ENCODE measurements at regions not wholly inside any gene's neighbourhood (a gene's known extent, or its start where the extent isn't known, plus 50 kb on each side); places are given as distances from the start of the nearest gene placed in this dataset.

GRCh38 chr20:60901831-60902230 lies 350.2 kb upstream of the CDH4 start:
- DNase-seq (ENCODE audit: low spot score) = no peak

- no peak for DNase-seq (ENCODE audit: low spot score)
These were observed 348.6 kb upstream of the CDH4 start for GRCh38 chr20:60903325-60903971.

DNA sequence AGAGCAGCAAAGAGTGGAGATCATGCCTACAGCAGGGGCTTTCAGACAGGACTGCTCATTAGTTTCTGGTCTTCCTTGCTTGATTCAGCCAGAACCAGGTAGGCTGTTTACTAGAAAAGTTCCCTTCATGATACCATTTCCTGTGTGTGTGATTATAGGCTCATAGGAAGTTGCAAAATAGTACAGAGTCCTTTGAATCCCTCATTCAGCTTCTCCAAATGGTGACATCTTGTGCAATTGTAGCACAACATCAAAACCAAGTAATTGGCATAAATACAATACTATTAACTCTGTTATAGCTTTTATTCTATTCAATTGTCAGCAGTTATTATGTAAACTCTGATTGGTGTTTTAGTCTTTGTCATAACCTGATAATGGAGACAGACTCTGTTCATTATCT lies 347.3 kb upstream of the CDH4 start:
- no peak for DNase-seq (ENCODE audit: low spot score)

GRCh38 chr20:60905919-60906318 lies 346.1 kb upstream of the CDH4 start:
- no peak for DNase-seq (ENCODE audit: low spot score)

DNA sequence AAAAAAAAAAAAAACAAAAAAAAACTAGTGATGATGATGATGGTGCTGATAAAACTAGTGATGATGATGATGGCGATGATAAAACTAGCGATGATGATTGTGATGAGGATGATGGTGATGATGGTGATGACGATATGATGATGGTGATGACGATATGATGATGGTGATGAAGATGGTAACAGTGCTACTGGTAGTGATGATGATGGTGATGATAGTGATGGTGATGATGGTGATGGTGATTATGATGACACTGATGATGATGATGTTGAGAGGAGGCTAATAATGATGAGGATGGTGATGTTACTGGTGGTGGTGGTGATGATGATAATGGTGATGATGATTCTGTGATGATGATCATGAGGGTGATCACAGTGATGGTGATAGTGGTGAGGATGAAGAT lies 345.5 kb upstream of the CDH4 start:
- no peak for DNase-seq (ENCODE audit: low spot score)

- DNase-seq (ENCODE audit: low spot score) = no peak
These were observed 338.8 kb upstream of the CDH4 start for GRCh38 chr20:60913298-60913697.

DNA sequence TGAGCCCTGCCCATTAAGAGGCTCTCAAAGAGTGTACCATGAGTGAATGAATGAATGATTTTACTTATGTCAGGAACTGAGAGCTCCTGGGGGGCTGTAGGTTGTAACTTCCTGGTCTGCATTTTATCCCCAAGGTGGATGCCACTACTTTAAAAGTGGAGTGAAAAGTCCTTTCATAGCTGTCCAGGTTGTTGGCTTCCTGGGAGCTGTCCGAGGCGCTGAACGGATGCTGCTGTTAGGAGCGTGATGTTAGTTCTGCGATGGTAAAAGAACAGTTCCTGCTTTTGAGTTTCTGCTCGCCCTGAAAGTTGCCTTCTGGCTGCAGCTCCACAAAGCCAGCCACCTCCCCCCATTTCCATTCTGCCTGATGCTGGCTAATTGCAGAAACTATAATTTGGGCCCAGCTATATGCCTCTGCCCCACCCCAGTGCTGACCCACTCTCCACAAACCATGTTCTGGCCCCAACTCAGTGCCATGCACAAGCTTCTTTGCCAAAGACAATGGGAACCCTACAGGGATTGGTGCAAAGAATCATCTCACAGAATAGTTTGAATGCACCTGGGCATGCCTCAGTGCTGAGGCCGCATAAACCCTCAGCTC lies 330.9 kb upstream of the CDH4 start:
- DNase-seq (ENCODE audit: low spot score) = peak; percentile 8

GRCh38 chr20:60926831-60927230 lies 325.2 kb upstream of the CDH4 start:
- no peak for DNase-seq (ENCODE audit: low spot score)

- no peak for DNase-seq (ENCODE audit: low spot score)
These were observed 323.7 kb upstream of the CDH4 start for GRCh38 chr20:60928341-60928740.

DNA sequence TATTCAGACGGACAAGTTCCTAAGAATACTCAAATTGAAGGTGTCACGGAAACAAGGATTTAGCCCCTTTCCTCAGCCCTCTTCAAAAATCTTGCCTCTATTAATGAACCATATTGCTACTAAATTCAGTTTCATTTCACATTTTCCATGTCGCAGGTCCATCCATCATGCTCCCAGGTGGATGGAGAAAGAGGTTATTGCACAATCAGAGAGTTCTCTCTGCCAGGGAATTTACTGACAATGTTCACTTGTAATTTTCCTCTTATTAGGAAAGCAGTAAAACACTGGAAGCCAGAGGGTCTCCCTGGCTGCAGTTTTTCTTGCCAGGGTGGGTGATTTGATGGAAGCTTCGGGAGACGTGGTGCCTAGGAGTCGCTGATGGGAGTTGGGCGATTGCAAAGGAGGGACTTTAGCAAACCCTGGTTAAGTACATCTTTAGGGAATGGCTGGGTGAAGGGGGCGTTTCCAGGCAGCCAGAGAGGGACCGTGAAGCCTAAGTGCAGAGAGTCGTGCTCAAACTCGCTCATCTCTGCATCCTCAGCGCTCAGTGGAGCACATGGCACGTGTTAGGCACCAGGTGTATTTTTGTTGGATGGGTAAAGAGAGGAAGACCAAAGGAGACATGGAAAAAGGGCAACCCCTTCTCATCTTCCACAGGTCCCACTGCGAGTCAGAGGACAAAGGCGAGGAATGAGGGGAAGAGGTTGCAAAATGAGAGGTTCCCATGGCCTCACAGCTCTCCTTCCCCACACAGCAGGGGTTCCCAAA lies 321.9 kb upstream of the CDH4 start:
- no peak for DNase-seq (ENCODE audit: low spot score)

DNA sequence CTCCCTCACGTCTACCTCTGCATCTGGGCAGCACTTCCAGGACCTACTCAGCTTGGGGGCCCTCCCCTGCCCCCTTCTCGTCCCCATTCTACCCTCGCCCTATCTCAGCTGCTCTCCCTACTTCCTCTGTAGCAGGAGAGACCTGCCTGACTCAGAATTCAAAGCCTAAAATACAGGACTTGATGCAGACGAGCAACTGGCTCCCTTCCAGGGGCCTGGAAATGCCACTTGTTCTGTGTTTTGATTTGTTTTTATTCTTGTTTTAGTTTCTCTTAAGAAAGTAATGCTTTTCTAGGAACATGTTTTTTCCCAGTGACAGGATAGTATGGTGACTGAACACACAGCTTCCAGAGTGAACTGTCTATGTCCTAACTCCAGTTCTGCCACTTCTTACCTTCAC lies 320.4 kb upstream of the CDH4 start:
- no peak for DNase-seq (ENCODE audit: low spot score)

- no peak for DNase-seq (ENCODE audit: low spot score)
These were observed 317.3 kb upstream of the CDH4 start for GRCh38 chr20:60934724-60935123.

DNA sequence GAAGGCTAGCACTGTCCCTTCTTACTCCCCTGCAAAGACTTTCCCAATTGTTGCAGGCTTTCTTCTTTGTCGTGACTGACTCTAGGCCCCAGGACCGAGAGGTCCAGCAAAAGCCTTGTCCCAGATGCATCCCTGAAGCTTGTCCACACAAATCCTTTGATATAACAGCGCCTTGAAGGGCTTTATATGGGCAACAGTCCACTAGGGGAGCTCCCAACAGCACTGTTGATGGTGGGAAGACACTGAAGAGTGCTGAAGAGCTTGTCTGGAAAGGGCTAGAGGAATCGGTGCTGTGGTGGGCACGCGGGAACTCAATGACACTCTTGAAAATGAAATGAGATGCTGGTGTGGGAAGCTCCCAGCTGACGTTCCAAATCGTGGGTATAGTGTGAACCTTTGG lies 316.1 kb upstream of the CDH4 start:
- no peak for DNase-seq (ENCODE audit: low spot score)

DNA sequence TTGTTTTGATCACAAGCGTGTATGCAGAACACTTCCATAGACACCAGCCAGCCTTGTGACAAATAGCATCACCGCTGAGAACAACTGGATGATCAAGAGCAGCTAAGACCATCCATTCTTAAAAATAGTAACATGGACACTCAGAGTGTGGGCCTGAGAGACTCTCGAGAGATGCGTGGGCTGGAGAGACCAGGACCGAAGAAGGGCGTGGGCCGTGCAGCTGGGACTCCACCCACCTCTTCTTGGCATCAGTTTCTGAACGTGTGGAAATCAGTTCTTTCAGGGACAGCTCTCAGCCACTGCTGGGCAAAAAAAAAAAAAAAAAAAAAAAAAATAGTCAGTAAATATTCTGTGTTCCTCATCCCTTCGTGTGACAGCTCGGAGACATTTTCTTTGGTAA lies 314.5 kb upstream of the CDH4 start:
- DNase-seq (ENCODE audit: low spot score) = no peak

DNA sequence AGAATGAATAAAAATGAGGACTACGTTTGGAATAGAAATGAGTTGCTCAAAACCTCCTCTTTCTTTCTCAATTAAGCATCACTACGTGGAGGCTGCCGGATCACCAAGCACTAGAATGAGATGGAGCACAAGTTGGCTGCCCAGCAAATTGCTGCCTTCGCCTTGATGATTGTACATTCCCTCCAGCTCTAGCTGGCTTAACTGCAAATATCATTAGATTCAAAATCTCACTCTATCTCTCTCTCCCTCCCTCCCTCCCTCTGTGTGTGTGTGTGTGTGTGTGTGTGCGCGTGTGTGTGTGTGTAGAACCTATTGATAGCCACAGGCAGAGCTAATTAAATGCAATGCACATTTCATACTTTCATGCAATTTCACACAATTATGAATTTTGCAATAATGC lies 310.7 kb upstream of the CDH4 start:
- DNase-seq (ENCODE audit: low spot score) = no peak

- no peak for DNase-seq (ENCODE audit: low spot score)
These were observed 304.2 kb upstream of the CDH4 start for GRCh38 chr20:60947819-60948218.

- no peak for DNase-seq (ENCODE audit: low spot score)
These were observed 303.8 kb upstream of the CDH4 start for GRCh38 chr20:60948224-60948623.

DNA sequence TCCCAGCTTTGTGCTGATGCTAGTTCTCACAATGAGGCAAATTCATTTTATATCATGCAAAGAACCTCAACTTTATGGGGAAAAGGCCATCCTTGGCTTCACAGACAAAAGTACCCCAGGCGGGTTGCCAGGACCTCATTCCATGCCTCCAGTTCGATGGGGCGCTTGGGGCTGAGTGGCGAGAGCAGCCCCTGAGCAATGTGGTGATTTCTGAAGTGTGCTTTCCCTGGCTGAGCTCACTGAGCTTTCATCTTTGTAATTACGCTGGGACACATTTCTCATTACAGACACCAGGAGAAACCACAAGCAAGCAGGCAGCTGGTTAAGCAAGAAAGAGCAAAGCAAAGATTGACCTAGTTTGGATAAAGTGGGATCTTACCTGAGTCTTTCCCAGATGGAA lies 301.5 kb upstream of the CDH4 start:
- no peak for DNase-seq (ENCODE audit: low spot score)

GRCh38 chr20:60950974-60951373 lies 301.1 kb upstream of the CDH4 start:
- no peak for DNase-seq (ENCODE audit: low spot score)

DNA sequence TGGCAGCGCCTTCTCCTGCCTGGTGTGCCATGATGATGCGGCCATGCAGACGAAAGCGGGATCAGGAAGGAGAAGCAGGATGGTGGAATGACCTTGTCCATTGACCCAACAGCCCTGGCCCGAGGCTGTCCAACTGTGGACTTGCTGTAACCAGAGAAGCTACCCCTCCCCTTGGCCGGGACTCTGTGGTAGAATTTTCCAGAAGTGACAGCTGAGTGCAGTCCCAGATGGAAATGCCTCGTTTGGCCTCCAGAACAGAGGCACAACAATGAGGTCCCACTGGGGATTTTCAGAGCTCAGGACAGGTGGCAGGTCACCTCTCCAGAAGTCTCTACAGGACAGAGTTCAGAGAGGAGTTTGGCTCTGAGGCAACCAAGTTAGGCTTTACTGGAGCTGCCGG lies 299.2 kb upstream of the CDH4 start:
- DNase-seq (ENCODE audit: low spot score) = no peak

- no peak for DNase-seq (ENCODE audit: low spot score)
These were observed 298.7 kb upstream of the CDH4 start for GRCh38 chr20:60953321-60953720.

DNA sequence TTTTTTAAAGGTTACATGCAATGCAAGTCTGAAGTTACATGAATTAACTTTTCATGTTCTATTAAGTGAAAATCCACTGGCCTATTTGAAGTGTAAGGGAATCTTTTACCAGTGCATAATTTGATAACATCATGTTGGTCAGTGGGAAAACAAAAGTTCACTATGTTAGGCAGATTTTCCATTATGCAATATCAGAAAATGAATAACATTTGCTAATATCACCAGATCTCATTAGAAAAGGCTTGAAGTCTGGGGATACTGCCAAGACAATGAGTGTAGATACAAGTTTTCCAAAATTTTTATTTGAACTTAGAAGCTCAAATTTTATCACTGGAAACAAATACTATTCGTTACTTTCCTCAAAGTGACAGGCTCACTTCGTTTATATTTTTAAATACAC lies 296.4 kb upstream of the CDH4 start:
- no peak for DNase-seq (ENCODE audit: low spot score)

DNA sequence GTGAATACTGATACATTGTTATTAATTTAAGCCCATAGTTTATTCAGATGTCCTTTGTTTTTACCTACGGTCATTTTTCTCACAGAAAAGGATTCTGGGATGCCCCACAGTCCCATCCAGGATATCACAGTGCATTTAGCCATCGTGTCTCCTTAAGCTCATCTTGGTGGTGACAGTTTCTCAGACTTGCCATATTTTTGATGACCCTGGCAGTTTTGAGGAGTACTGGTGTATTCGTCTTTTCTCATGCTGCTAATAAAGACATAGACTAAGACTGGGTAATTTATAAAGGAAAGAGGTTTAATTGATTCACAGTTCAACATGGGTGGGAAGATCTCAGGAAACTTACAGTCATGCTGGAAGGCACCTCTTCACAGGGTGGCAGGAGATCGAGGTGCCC lies 295.9 kb upstream of the CDH4 start:
- DNase-seq (ENCODE audit: low spot score) = no peak

DNA sequence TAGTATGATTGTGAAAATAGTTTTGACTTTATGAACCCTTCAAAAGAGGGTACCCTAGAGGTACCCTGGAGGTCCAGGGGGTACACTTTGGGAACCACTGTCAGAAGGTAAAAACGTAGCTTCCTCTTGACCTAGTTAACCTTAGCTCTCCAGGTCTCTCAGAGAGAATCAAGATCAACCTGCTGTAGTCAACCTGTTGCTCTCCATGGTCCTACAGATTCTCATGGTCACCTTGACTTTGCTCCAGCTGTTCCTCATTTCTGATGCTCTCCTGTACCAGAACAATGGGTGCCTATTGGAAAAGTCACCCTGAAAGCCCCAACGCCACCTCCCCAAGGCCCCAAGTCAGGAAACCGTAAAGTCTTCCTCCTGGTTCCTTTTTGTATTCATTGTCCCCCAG lies 294.4 kb upstream of the CDH4 start:
- DNase-seq (ENCODE audit: low spot score) = no peak

Measured in AG08395 (cell line).